Liver (tissue), 8 donors: ENCODE measurements at regions not wholly inside any gene's neighbourhood (a gene's known extent, or its start where the extent isn't known, plus 50 kb on each side); places are given as distances from the start of the nearest gene placed in this dataset.

ENCODE experiments used
- DNase-seq: peaks from one replicate; pipeline ENCODE4 v3.0.0-alpha.2; 2017; ENCODE audit warnings: low spot score
- H3K27ac ChIP-seq, 2 donors: one replicate each; pipeline ENCODE4 v1.7.0; 2013; ENCODE audit warnings: inconsistent platforms in 2 of 2, low read length in 2 of 2, control low read depth in 1 of 2, low read depth in 1 of 2, mild to moderate bottlenecking in 1 of 2
- H3K27me3 ChIP-seq, 4 donors: one replicate each; pipeline versions ENCODE4 v1.6.1 to v1.7.0; 2013; ENCODE audit warnings: low read length in 3 of 4, inconsistent platforms in 1 of 4, mild to moderate bottlenecking in 1 of 4, moderate library complexity in 1 of 4; ENCODE audit not compliant: control insufficient read depth in 4 of 4, insufficient read depth in 4 of 4
- H3K36me3 ChIP-seq, 4 donors: one replicate each; pipeline versions ENCODE4 v1.6.1 to v1.7.0; 2013; ENCODE audit warnings: low read length in 3 of 4, mild to moderate bottlenecking in 3 of 4, low read depth in 1 of 4, moderate library complexity in 1 of 4; ENCODE audit not compliant: control insufficient read depth in 4 of 4, insufficient read depth in 3 of 4
- H3K4me1 ChIP-seq, 4 donors: one replicate each; pipeline versions ENCODE4 v1.6.1 to v1.7.0; 2013; ENCODE audit warnings: low read length in 3 of 4, mild to moderate bottlenecking in 3 of 4, moderate library complexity in 1 of 4; ENCODE audit not compliant: control insufficient read depth in 4 of 4, insufficient read depth in 4 of 4
- H3K4me3 ChIP-seq, 3 donors: one replicate each; pipeline versions ENCODE4 v1.6.1 to v1.7.0; 2013; ENCODE audit warnings: low read length in 3 of 3, control low read depth in 1 of 3, low read depth in 1 of 3, mild to moderate bottlenecking in 1 of 3
- H3K9ac ChIP-seq, 2 donors: one replicate each; pipeline ENCODE4 v1.7.0; 2013; ENCODE audit warnings: low read length in 2 of 2, mild to moderate bottlenecking in 2 of 2, moderate library complexity in 2 of 2, control low read depth in 1 of 2, low read depth in 1 of 2
- H3K9me3 ChIP-seq, 4 donors: one replicate each; pipeline versions ENCODE4 v1.6.1 to v1.7.0; 2013; ENCODE audit warnings: low read length in 3 of 4; ENCODE audit not compliant: control insufficient read depth in 4 of 4
- EGR1 ChIP-seq, 2 donors: IDR thresholded peaks; 2 replicates each; pipeline ENCODE4 v1.6.1; 2016 to 2018; ENCODE audit warnings: antibody characterized with exemption in 2 of 2, low read depth in 2 of 2
- FOXA1 ChIP-seq: IDR thresholded peaks from 2 replicates; pipeline ENCODE4 v1.6.1; 2016; ENCODE audit warnings: antibody characterized with exemption
- FOXA2 ChIP-seq: IDR thresholded peaks from 2 replicates; pipeline ENCODE4 v1.6.1; 2016; ENCODE audit warnings: antibody characterized with exemption
- GABPA ChIP-seq, 2 donors: IDR thresholded peaks in 1 of 2; conservative IDR thresholded peaks in 1 of 2; 2 replicates each; pipeline ENCODE4 v1.6.1; 2016; ENCODE audit warnings: antibody characterized with exemption in 2 of 2, mild to moderate bottlenecking in 1 of 2, moderate library complexity in 1 of 2
- HNF4A ChIP-seq, 2 donors: conservative IDR thresholded peaks; 2 replicates each; pipeline ENCODE4 v1.6.1; 2016; ENCODE audit warnings: antibody characterized with exemption in 2 of 2, mild to moderate bottlenecking in 2 of 2
- HNF4G ChIP-seq: IDR thresholded peaks from 2 replicates; pipeline ENCODE4 v1.6.1; 2016; ENCODE audit warnings: antibody characterized with exemption
- JUND ChIP-seq, 2 donors: IDR thresholded peaks; 2 replicates each; pipeline ENCODE4 v1.6.1; 2016; ENCODE audit warnings: antibody characterized with exemption in 2 of 2
- RAD21 ChIP-seq, 2 donors: IDR thresholded peaks; 2 replicates each; pipeline ENCODE4 v1.6.1; 2016; ENCODE audit warnings: antibody characterized with exemption in 2 of 2, mild to moderate bottlenecking in 2 of 2
- RXRA ChIP-seq, 2 donors: IDR thresholded peaks; 2 replicates each; pipeline ENCODE4 v1.6.1; 2017 to 2018; ENCODE audit warnings: antibody characterized with exemption in 2 of 2, mild to moderate bottlenecking in 1 of 2
- SP1 ChIP-seq: IDR thresholded peaks from 2 replicates; pipeline ENCODE4 v1.6.1; 2018; ENCODE audit warnings: antibody characterized with exemption, mild to moderate bottlenecking
- TAF1 ChIP-seq: conservative IDR thresholded peaks from 2 replicates; pipeline ENCODE4 v1.6.1; 2016; ENCODE audit warnings: antibody characterized with exemption, mild to moderate bottlenecking
- YY1 ChIP-seq: IDR thresholded peaks from 2 replicates; pipeline ENCODE4 v1.6.1; 2016; ENCODE audit warnings: antibody characterized with exemption, mild to moderate bottlenecking
- WGBS: extraction: QIAGEN DNeasy Blood & Tissue Kit; methylation state at CpG from one replicate; pipeline ENCODE4 v1.1.7; 2013; 5-methylcytosine and 5-hydroxymethylcytosine counted together
- TF ChIP-seq, protein P1 (sequence below): IDR thresholded peaks from 2 replicates; pipeline ENCODE4 v1.6.1; 2016; ENCODE audit warnings: antibody characterized with exemption
- TF ChIP-seq, protein P2 (sequence below): fragments of 150-350 bp; IDR thresholded peaks from 2 replicates; pipeline ENCODE4 v1.5.1; 2017; ENCODE audit warnings: improper control_type of control experiment, low read depth, low read length; ENCODE audit not compliant: missing input control
- TF ChIP-seq, protein P3 (sequence below): IDR thresholded peaks from 2 replicates; pipeline ENCODE4 v1.6.1; 2016; ENCODE audit warnings: antibody characterized with exemption, mild to moderate bottlenecking
- TF ChIP-seq, protein P4 (sequence below): IDR thresholded peaks from 2 replicates; pipeline ENCODE4 v1.6.1; 2016; ENCODE audit warnings: antibody characterized with exemption
- TF ChIP-seq, protein P5 (sequence below): IDR thresholded peaks from 2 replicates; pipeline ENCODE4 v1.6.1; 2016; ENCODE audit warnings: antibody characterized with exemption
- donor health status: healthy.
- donor health status: healthy.
- donor health status: healthy.
- donor health status: healthy.
- donor health status: healthy.

DNA sequence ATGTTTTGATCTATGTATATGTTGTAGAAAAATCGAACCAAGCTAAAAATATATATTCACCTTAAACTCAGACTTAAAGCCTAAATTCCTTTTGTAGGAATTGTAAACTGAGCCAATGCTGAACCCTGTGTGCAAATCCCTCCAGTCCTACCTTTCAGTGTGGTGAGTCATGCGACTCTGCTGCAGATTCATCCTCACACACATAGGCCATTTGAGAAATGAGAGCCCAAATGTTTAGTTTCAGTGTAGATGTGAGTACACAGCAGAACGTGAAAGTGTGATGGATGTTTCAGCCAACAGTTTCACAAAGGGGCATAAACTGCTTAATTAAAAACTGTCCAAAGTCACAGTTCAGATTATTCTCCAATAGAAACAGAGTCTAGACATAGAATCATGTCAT, 193.2 kb downstream of the CDH19 start:
- Histone ChIP-seq H3K36me3 (no peaks in the 10 kb centered on the region), H3K9me3 (no peaks in the 10 kb centered on the region), H3K4me1 (no peaks in the 10 kb centered on the region), H3K9ac (no peak overlapping the region), H3K27me3 (no peaks in the 10 kb centered on the region), H3K4me3 (no peak overlapping the region), H3K27ac (no peak overlapping the region)
- no peak for DNase-seq
- no peak for TF ChIP-seq HNF4A (conservative IDR thresholded peaks at IDR 0.05)
- TF ChIP-seq EGR1 (IDR thresholded peaks at IDR 0.05; ENCODE audit: low read depth in 2 of 2), result no peak
- no peak for TF ChIP-seq HNF4G
- TF ChIP-seq, protein P1, sequence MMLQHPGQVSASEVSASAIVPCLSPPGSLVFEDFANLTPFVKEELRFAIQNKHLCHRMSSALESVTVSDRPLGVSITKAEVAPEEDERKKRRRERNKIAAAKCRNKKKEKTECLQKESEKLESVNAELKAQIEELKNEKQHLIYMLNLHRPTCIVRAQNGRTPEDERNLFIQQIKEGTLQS, result no peak
- no peak for TF ChIP-seq GABPA (IDR thresholded peaks at IDR 0.05 in 1 of 2, conservative IDR thresholded peaks at IDR 0.05 in 1 of 2)
- TF ChIP-seq, protein P2, sequence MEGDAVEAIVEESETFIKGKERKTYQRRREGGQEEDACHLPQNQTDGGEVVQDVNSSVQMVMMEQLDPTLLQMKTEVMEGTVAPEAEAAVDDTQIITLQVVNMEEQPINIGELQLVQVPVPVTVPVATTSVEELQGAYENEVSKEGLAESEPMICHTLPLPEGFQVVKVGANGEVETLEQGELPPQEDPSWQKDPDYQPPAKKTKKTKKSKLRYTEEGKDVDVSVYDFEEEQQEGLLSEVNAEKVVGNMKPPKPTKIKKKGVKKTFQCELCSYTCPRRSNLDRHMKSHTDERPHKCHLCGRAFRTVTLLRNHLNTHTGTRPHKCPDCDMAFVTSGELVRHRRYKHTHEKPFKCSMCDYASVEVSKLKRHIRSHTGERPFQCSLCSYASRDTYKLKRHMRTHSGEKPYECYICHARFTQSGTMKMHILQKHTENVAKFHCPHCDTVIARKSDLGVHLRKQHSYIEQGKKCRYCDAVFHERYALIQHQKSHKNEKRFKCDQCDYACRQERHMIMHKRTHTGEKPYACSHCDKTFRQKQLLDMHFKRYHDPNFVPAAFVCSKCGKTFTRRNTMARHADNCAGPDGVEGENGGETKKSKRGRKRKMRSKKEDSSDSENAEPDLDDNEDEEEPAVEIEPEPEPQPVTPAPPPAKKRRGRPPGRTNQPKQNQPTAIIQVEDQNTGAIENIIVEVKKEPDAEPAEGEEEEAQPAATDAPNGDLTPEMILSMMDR, result no peak
- no peak for TF ChIP-seq FOXA1
- TF ChIP-seq, protein P3, sequence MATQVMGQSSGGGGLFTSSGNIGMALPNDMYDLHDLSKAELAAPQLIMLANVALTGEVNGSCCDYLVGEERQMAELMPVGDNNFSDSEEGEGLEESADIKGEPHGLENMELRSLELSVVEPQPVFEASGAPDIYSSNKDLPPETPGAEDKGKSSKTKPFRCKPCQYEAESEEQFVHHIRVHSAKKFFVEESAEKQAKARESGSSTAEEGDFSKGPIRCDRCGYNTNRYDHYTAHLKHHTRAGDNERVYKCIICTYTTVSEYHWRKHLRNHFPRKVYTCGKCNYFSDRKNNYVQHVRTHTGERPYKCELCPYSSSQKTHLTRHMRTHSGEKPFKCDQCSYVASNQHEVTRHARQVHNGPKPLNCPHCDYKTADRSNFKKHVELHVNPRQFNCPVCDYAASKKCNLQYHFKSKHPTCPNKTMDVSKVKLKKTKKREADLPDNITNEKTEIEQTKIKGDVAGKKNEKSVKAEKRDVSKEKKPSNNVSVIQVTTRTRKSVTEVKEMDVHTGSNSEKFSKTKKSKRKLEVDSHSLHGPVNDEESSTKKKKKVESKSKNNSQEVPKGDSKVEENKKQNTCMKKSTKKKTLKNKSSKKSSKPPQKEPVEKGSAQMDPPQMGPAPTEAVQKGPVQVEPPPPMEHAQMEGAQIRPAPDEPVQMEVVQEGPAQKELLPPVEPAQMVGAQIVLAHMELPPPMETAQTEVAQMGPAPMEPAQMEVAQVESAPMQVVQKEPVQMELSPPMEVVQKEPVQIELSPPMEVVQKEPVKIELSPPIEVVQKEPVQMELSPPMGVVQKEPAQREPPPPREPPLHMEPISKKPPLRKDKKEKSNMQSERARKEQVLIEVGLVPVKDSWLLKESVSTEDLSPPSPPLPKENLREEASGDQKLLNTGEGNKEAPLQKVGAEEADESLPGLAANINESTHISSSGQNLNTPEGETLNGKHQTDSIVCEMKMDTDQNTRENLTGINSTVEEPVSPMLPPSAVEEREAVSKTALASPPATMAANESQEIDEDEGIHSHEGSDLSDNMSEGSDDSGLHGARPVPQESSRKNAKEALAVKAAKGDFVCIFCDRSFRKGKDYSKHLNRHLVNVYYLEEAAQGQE, result no peak
- TF ChIP-seq, protein P4, sequence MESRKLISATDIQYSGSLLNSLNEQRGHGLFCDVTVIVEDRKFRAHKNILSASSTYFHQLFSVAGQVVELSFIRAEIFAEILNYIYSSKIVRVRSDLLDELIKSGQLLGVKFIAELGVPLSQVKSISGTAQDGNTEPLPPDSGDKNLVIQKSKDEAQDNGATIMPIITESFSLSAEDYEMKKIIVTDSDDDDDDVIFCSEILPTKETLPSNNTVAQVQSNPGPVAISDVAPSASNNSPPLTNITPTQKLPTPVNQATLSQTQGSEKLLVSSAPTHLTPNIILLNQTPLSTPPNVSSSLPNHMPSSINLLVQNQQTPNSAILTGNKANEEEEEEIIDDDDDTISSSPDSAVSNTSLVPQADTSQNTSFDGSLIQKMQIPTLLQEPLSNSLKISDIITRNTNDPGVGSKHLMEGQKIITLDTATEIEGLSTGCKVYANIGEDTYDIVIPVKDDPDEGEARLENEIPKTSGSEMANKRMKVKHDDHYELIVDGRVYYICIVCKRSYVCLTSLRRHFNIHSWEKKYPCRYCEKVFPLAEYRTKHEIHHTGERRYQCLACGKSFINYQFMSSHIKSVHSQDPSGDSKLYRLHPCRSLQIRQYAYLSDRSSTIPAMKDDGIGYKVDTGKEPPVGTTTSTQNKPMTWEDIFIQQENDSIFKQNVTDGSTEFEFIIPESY, result no peak
- no peak for TF ChIP-seq TAF1
- TF ChIP-seq JUND (IDR thresholded peaks at IDR 0.05), result no peak
- TF ChIP-seq FOXA2, result no peak
- TF ChIP-seq RXRA (IDR thresholded peaks at IDR 0.05), result no peak
- TF ChIP-seq RAD21 (IDR thresholded peaks at IDR 0.05), result no peak
- TF ChIP-seq, protein P5, sequence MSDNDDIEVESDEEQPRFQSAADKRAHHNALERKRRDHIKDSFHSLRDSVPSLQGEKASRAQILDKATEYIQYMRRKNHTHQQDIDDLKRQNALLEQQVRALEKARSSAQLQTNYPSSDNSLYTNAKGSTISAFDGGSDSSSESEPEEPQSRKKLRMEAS, result no peak
- no peak for TF ChIP-seq SP1
- WGBS, result 65% methylated on average over 3 of the region's 3 CpGs

DNA sequence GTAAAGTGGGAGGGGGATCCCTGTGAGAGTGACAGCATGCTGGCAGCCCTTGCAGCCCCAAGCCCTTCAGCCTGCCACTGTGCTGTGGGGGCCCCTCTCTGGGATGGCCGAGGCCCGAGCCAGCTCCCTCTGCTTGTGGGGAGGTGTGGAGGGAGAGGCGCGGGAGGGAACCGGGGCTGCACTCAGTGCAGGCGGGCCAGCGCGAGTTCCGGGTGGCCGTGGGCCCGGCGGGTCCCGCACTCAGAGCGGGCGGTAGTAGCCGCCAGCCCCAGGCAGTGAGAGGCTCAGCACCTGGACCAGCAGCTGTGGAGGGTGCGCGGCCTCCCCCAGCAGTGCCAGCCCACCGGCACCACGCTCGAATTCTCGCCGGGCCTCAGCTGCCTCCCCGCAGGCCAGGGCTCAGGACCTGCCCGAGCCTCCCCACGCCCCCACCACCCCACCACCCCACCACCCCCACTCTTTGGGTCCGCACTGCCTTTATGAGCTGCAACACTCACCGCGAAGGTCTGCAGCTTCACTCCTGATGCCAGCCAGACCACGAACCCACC, 208.1 kb downstream of the CDH19 start:
- Histone ChIP-seq H3K27me3 (no peaks in the 10 kb centered on the region), H3K36me3 (no peaks in the 10 kb centered on the region), H3K9ac (no peak overlapping the region), H3K27ac (no peak overlapping the region), H3K9me3 (peaks cover 0 to 5% (median 0%) of the 10 kb centered on the region in 4 donors), H3K4me3 (no peak overlapping the region), H3K4me1 (no peaks in the 10 kb centered on the region)
- DNase-seq, result no peak
- WGBS, result 94% methylated on average over 30 of the region's 30 CpGs
- TF ChIP-seq FOXA2, result no peak
- TF ChIP-seq EGR1 (IDR thresholded peaks at IDR 0.05; ENCODE audit: low read depth in 2 of 2), result no peak
- no peak for TF ChIP-seq HNF4A (conservative IDR thresholded peaks at IDR 0.05)
- TF ChIP-seq, protein P4, result no peak
- no peak for TF ChIP-seq YY1
- TF ChIP-seq RAD21 (IDR thresholded peaks at IDR 0.05), result no peak
- TF ChIP-seq HNF4G, result no peak
- TF ChIP-seq GABPA (IDR thresholded peaks at IDR 0.05 in 1 of 2, conservative IDR thresholded peaks at IDR 0.05 in 1 of 2), result no peak
- no peak for TF ChIP-seq SP1
- TF ChIP-seq, protein P3, result no peak
- TF ChIP-seq, protein P1, result no peak
- TF ChIP-seq FOXA1, result no peak
